ENCODE measurements at regions not wholly inside any gene's neighbourhood (a gene's known extent, or its start where the extent isn't known, plus 50 kb on each side); places are given as distances from the start of the nearest gene placed in this dataset.

DNA sequence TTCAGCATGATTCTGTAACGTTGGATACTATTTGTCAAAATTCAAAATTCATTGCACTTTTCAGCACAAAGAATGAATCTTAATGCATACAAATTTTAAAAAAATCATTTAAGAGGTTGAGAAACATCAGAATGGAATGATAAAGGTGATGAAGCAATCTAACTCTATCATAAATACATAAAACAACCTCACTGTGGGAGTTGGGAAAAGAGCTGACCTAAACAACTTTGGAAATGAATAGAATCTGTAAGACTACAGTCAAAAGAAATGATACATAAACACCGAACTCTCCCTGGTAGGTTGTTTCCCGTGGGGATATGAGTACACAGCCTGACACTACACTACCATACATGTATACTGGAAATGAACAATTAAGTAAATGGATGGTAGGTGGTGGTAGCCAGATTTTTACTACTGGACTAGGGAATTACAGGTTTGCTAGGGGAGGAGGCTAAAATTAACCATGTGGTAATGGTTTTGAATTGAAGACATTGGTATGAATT lies 64.9 kb upstream of the PARP11 start:
- no peak for TF ChIP-seq CTCF (IDR thresholded peaks at IDR 0.05)
- no peak for TF ChIP-seq POLR2A (IDR thresholded peaks at IDR 0.05)
